Brain microvascular endothelial cell (primary cell): ENCODE measurements at regions not wholly inside any gene's neighbourhood (a gene's known extent, or its start where the extent isn't known, plus 50 kb on each side); places are given as distances from the start of the nearest gene placed in this dataset.

ENCODE experiments used
- DNase-seq: peaks from one replicate; pipeline ENCODE4 v3.0.0-alpha.2; 2020
- H3K27ac ChIP-seq: fragments of 250-450 bp; sonication (Bioruptor Pico); 2 replicates; pipeline ENCODE4 v1.5.1; 2020; ENCODE audit warnings: mild to moderate bottlenecking, moderate library complexity
- H3K27me3 ChIP-seq: fragments of 250-450 bp; sonication (Bioruptor Pico); replicated peaks from 2 replicates; pipeline ENCODE4 v1.5.1; 2020; ENCODE audit warnings: mild to moderate bottlenecking
- H3K36me3 ChIP-seq: fragments of 250-450 bp; sonication (Bioruptor Pico); replicated peaks from 2 replicates; pipeline ENCODE4 v1.5.1; 2020; ENCODE audit warnings: mild to moderate bottlenecking
- H3K4me3 ChIP-seq: 2 replicates; pipeline ENCODE4 v1.5.1; 2011; ENCODE audit warnings: low read depth, mild to moderate bottlenecking, control low read depth, low read length, moderate library complexity
- in situ Hi-C: cut with HindIII; loops from 2 replicates; pipeline ENCODE4 v1.10.0; 2017; ENCODE audit warnings: low sequenced_read_pairs, low pct_ligation_motif_present
- TF ChIP-seq, protein P1 (sequence below): IDR thresholded peaks from 2 replicates; pipeline ENCODE4 v1.5.1; 2011; ENCODE audit warnings: low read depth, mild to moderate bottlenecking, moderate library complexity, low read length, control low read depth, inconsistent platforms; ENCODE audit errors: missing control alignments

- TF ChIP-seq, protein P1, sequence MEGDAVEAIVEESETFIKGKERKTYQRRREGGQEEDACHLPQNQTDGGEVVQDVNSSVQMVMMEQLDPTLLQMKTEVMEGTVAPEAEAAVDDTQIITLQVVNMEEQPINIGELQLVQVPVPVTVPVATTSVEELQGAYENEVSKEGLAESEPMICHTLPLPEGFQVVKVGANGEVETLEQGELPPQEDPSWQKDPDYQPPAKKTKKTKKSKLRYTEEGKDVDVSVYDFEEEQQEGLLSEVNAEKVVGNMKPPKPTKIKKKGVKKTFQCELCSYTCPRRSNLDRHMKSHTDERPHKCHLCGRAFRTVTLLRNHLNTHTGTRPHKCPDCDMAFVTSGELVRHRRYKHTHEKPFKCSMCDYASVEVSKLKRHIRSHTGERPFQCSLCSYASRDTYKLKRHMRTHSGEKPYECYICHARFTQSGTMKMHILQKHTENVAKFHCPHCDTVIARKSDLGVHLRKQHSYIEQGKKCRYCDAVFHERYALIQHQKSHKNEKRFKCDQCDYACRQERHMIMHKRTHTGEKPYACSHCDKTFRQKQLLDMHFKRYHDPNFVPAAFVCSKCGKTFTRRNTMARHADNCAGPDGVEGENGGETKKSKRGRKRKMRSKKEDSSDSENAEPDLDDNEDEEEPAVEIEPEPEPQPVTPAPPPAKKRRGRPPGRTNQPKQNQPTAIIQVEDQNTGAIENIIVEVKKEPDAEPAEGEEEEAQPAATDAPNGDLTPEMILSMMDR: no peak
- Histone ChIP-seq H3K4me3 (no peak overlapping the region), H3K27ac (peak overlapping the region; percentile 80), H3K27me3 (no peaks in the 10 kb centered on the region), H3K36me3 (no peaks in the 10 kb centered on the region)
- in situ Hi-C loops: loop anchor here (25.0 kb wide), 1 partner anchor 128 kb away; no protein-coding TSS in a partner anchor
- no peak for DNase-seq
Measured at GRCh38 chr11:13208921-13209320, 68.7 kb upstream of the BMAL1 start.

DNA sequence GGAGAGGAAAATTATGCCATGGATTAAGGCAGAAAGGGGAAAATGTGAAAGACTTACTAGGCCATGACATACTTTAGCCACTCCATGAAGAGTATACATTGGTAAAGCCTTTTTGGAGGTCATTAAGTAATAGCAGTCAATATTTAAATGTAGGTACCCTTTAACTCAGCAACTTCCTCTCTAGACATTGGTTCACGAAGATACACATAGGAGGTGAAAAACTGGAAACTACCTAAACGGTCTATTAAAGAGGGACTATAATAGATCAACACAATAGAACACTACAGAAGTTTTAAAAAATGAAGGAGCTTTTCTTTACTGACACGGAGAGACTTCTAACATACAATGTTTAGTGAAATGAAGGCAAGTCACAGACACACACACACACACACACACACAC, 68.2 kb upstream of the BMAL1 start:
- H3K36me3 ChIP-seq: no peaks in the 10 kb centered on the region
- TF ChIP-seq, protein P1: no peak
- H3K27ac ChIP-seq: no peak overlapping the region
- H3K27me3 ChIP-seq: no peaks in the 10 kb centered on the region
- no peak for DNase-seq
- H3K4me3 ChIP-seq: no peak overlapping the region
- in situ Hi-C loops: loop anchor here (25.0 kb wide), 1 partner anchor 128 kb away; no protein-coding TSS in a partner anchor

- H3K27me3 ChIP-seq: no peaks in the 10 kb centered on the region
- TF ChIP-seq, protein P1: peak; percentile 73
- no peaks in the 10 kb centered on the region for H3K36me3 ChIP-seq
- in situ Hi-C loops: loop anchor here (25.0 kb wide), 1 partner anchor 127 kb away; no protein-coding TSS in a partner anchor
- H3K27ac ChIP-seq: no peak overlapping the region
- H3K4me3 ChIP-seq: no peak overlapping the region
- peak; percentile 76 for DNase-seq
Measured at GRCh38 chr11:13210424-13210823, 67.2 kb upstream of the BMAL1 start.

DNA sequence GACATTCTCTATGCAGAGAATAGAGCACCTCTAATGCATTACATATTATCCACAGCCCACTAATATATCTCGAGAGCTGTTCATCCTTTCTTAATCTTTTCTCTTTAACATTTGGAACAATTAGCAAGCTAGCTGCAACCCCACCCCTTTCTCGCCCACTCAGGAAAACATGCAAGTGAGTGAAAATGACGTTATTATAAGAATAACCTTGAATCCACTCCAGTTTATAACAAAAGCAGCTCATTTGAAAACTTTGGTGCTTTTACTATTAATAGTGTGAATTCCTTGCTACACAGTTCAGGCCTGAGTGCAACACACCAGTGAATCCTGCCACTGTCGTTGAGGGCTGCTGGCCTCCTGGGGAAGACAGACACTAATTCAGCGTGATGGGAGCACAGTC, 63.3 kb upstream of the BMAL1 start:
- H3K27me3 ChIP-seq: no peaks in the 10 kb centered on the region
- in situ Hi-C loops: loop anchor here (25.0 kb wide), 1 partner anchor 123 kb away; no protein-coding TSS in a partner anchor
- H3K4me3 ChIP-seq: no peak overlapping the region
- TF ChIP-seq, protein P1: no peak
- no peak for DNase-seq
- no peaks in the 10 kb centered on the region for H3K36me3 ChIP-seq
- H3K27ac ChIP-seq: no peak overlapping the region

GRCh38 chr11:13215149-13215548, 62.4 kb upstream of the BMAL1 start:
- Histone ChIP-seq H3K36me3 (no peaks in the 10 kb centered on the region), H3K4me3 (no peak overlapping the region), H3K27ac (peak overlapping the region; percentile 98), H3K27me3 (no peaks in the 10 kb centered on the region)
- in situ Hi-C loops: loop anchor here (25.0 kb wide), 1 partner anchor 122 kb away; no protein-coding TSS in a partner anchor
- TF ChIP-seq, protein P1: no peak
- DNase-seq: peak; percentile 83
